H9 (cell line): ENCODE measurements at regions not wholly inside any gene's neighbourhood (a gene's known extent, or its start where the extent isn't known, plus 50 kb on each side); places are given as distances from the start of the nearest gene placed in this dataset.

Experiments used
- DNase-seq: peaks from one replicate; pipeline ENCODE4 v3.0.0-alpha.2; 2017
- H2AFZ ChIP-seq: one replicate; pipeline ENCODE4 v1.6.1; 2013; ENCODE audit warnings: mild to moderate bottlenecking, low read length, control low read depth, moderate library complexity
- H2AK5ac ChIP-seq: 2 replicates; pipeline ENCODE4 v1.6.1; 2013; ENCODE audit warnings: low read length, control low read depth, mixed read lengths; ENCODE audit not compliant: insufficient read length
- H2BK120ac ChIP-seq: one replicate; pipeline ENCODE4 v1.6.1; 2013; ENCODE audit warnings: low read depth, mild to moderate bottlenecking, low read length, control low read depth, inconsistent platforms; ENCODE audit not compliant: poor library complexity, severe bottlenecking
- H2BK12ac ChIP-seq: 2 replicates; pipeline ENCODE4 v1.6.1; 2013; ENCODE audit warnings: low read length, control low read depth, mixed read lengths, low read depth; ENCODE audit not compliant: insufficient read length
- H2BK15ac ChIP-seq: 2 replicates; pipeline ENCODE4 v1.6.1; 2013; ENCODE audit warnings: low read depth, low read length, control low read depth
- H2BK20ac ChIP-seq: one replicate; pipeline ENCODE4 v1.6.1; 2013; ENCODE audit warnings: low read depth, mild to moderate bottlenecking, low read length, control low read depth, inconsistent platforms; ENCODE audit not compliant: poor library complexity, severe bottlenecking
- H2BK5ac ChIP-seq: 2 replicates; pipeline ENCODE4 v1.6.1; 2013; ENCODE audit warnings: low read length, control low read depth, mixed read lengths; ENCODE audit not compliant: insufficient read length
- H3K14ac ChIP-seq: 2 replicates; pipeline ENCODE4 v1.6.1; 2013; ENCODE audit warnings: low read length, control low read depth; ENCODE audit not compliant: insufficient read depth
- H3K18ac ChIP-seq: 2 replicates; pipeline ENCODE4 v1.6.1; 2013; ENCODE audit warnings: low read depth, mild to moderate bottlenecking, mixed read lengths, low read length, control low read depth; ENCODE audit not compliant: insufficient read length
- H3K23ac ChIP-seq: 2 replicates; pipeline ENCODE4 v1.6.1; 2013; ENCODE audit warnings: low read length, control low read depth, mixed read lengths, low read depth; ENCODE audit not compliant: insufficient read length
- H3K23me2 ChIP-seq: 2 replicates; pipeline ENCODE4 v1.6.1; 2013; ENCODE audit warnings: low read depth, mild to moderate bottlenecking, mixed read lengths, low read length, control low read depth; ENCODE audit not compliant: insufficient read length, poor library complexity, severe bottlenecking
- H3K27ac ChIP-seq: 2 replicates; pipeline ENCODE4 v1.5.1; 2013; ENCODE audit warnings: low read length, control low read depth, mixed read lengths, low read depth; ENCODE audit not compliant: insufficient read length
- H3K27me3 ChIP-seq: 2 replicates; pipeline ENCODE4 v1.6.1; 2013; ENCODE audit warnings: low read length, control low read depth, inconsistent platforms; ENCODE audit not compliant: insufficient read depth
- H3K4ac ChIP-seq: 2 replicates; pipeline ENCODE4 v1.6.1; 2013; ENCODE audit warnings: low read depth, mild to moderate bottlenecking, control low read depth, inconsistent platforms, low read length, moderate library complexity
- H3K4me1 ChIP-seq: 2 replicates; pipeline ENCODE4 v1.6.1; 2013; ENCODE audit warnings: low read length, control low read depth, inconsistent platforms; ENCODE audit not compliant: insufficient read depth
- H3K4me2 ChIP-seq: 2 replicates; pipeline ENCODE4 v1.6.1; 2013; ENCODE audit warnings: low read length, control low read depth, mixed read lengths; ENCODE audit not compliant: insufficient read length, insufficient read depth
- H3K56ac ChIP-seq: 2 replicates; pipeline ENCODE4 v1.6.1; 2013; ENCODE audit warnings: low read depth, mild to moderate bottlenecking, mixed read lengths, low read length, control low read depth; ENCODE audit not compliant: insufficient read length
- H3K79me1 ChIP-seq: 2 replicates; pipeline ENCODE4 v1.6.1; 2013; ENCODE audit warnings: low read depth, mild to moderate bottlenecking, moderate library complexity, low read length, control low read depth, inconsistent platforms; ENCODE audit not compliant: insufficient read depth, poor library complexity, severe bottlenecking
- H3K79me2 ChIP-seq: 2 replicates; pipeline ENCODE4 v1.6.1; 2013; ENCODE audit warnings: low read length, control low read depth, inconsistent platforms; ENCODE audit not compliant: insufficient read depth
- H3K9ac ChIP-seq: 2 replicates; pipeline ENCODE4 v1.6.1; 2013; ENCODE audit warnings: low read length, control low read depth, mixed read lengths; ENCODE audit not compliant: insufficient read length; ENCODE audit errors: extremely low read depth
- H3K9me3 ChIP-seq: one replicate; pipeline ENCODE4 v1.6.1; 2013; ENCODE audit warnings: low read depth, low read length, inconsistent platforms; ENCODE audit not compliant: control insufficient read depth
- H3T11ph ChIP-seq: one replicate; pipeline ENCODE4 v1.6.1; 2013; ENCODE audit warnings: mild to moderate bottlenecking, low read length, control low read depth, inconsistent platforms
- H4K20me1 ChIP-seq: one replicate; pipeline ENCODE4 v1.6.1; 2013; ENCODE audit not compliant: control insufficient read depth, insufficient read length, insufficient read depth
- H4K5ac ChIP-seq: 2 replicates; pipeline ENCODE4 v1.6.1; 2013; ENCODE audit warnings: low read depth, mild to moderate bottlenecking, mixed read lengths, low read length, control low read depth; ENCODE audit not compliant: insufficient read length
- H4K8ac ChIP-seq: replicated peaks from 2 replicates; pipeline ENCODE4 v1.6.1; 2013; ENCODE audit warnings: low read length, control low read depth, mixed read lengths, low read depth; ENCODE audit not compliant: insufficient read length
- H4K91ac ChIP-seq: 2 replicates; pipeline ENCODE4 v1.6.1; 2013; ENCODE audit warnings: low read depth, mild to moderate bottlenecking, moderate library complexity, mixed read lengths, low read length, control low read depth; ENCODE audit not compliant: insufficient read length
- H3K27ac Mint-ChIP-seq, 3 experiments: 2 replicates in 2 of 3; 3 replicates in 1 of 3; pipeline ENCODE4 v1.8.0; 2020 to 2021; ENCODE audit warnings: mixed read lengths in 3 of 3, mild to moderate bottlenecking in 1 of 3, moderate library complexity in 1 of 3
- H3K27me3 Mint-ChIP-seq: 2 replicates; pipeline ENCODE4 v1.8.0; 2021; ENCODE audit warnings: low read depth, mild to moderate bottlenecking, moderate library complexity, mixed read lengths
- H3K36me3 Mint-ChIP-seq, 3 experiments: 2 replicates in 2 of 3; 3 replicates in 1 of 3; pipeline ENCODE4 v1.8.0; 2020 to 2021; ENCODE audit warnings: low read depth in 3 of 3, mixed read lengths in 3 of 3; ENCODE audit not compliant: insufficient read depth in 1 of 3
- H3K4me1 Mint-ChIP-seq, 2 experiments: 2 replicates each; pipeline ENCODE4 v1.8.0; 2020; ENCODE audit warnings: mixed read lengths in 2 of 2
- H3K4me3 Mint-ChIP-seq, 2 experiments: 2 replicates in 1 of 2; 3 replicates in 1 of 2; pipeline ENCODE4 v1.8.0; 2020 to 2021; ENCODE audit warnings: mild to moderate bottlenecking in 2 of 2, mixed read lengths in 2 of 2, moderate library complexity in 1 of 2
- H3K9me3 Mint-ChIP-seq, 2 experiments: 2 replicates in 1 of 2; 3 replicates in 1 of 2; pipeline ENCODE4 v1.8.0; 2020; ENCODE audit warnings: mild to moderate bottlenecking in 2 of 2, mixed read lengths in 2 of 2, moderate library complexity in 1 of 2
- WGBS: extraction: QIAGEN DNeasy Blood & Tissue Kit; methylation state at CpG from one replicate; pipeline ENCODE4 v1.1.7; 2013; ENCODE audit warnings: missing lambda C conversion rate, low lambda C conversion rate, mixed read lengths; ENCODE audit not compliant: insufficient read length; ENCODE audit errors: extremely low coverage; 5-methylcytosine and 5-hydroxymethylcytosine counted together
- TF ChIP-seq, protein P1 (sequence below): fragments of 200-600 bp; sonication (generic); conservative IDR thresholded peaks from 3 replicates; pipeline ENCODE4 v1.8.0; 2021; ENCODE audit warnings: antibody characterized with exemption, mild to moderate bottlenecking

DNA sequence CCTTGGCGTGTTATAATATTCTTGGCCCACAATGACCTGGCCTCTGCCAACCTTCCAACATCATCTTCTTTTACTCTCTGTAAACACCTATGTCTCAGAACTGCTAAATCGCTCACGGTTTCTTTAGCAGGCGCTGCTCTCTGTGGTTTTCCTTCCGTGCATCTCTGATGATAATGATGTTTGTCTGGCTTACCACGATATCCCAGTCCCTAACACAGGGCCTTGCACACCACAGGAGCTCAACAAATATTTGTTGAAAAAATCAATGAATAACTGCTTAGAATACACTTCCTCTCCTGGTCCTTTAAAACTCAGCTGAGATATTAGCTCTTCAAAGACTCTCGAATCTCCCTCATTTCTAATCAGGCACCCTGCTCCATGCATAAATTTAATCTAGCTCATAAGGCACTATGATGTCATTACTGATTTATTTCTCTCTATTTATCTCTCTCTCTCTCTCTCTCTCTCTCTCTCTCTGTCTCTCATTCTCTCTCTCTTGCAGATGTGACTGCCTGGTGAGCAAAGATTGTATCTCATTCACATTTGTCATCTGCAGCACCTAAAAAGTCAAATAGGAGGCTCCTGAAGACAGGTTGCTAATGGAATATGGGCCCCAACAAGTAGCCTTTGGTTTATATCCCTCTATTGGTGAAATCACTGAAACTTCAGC is 206.4 kb downstream of the NHLRC3 start:
- H3K79me1 ChIP-seq: no peaks in the 10 kb centered on the region
- no CpG with 5 or more reads among the region's 7 CpGs for WGBS
- no peak overlapping the region for H3K4me3 Mint-ChIP-seq

More for the DNA sequence above, 206.4 kb downstream of the NHLRC3 start:
- Histone ChIP-seq H2BK12ac (no peak overlapping the region), H3K4me2 (no peak overlapping the region), H4K8ac (no peak overlapping the region), H3K79me2 (no peaks in the 10 kb centered on the region), H4K20me1 (no peaks in the 10 kb centered on the region), H3K9ac (no peak overlapping the region), H2BK20ac (no peak overlapping the region), H2AFZ (no peak overlapping the region), H3K23ac (no peak overlapping the region), H3K9me3 (no peaks in the 10 kb centered on the region), H3K23me2 (no peaks in the 10 kb centered on the region), H3K4ac (no peak overlapping the region), H2AK5ac (no peak overlapping the region), H3K18ac (no peak overlapping the region), H3T11ph (no peak overlapping the region), H2BK120ac (no peak overlapping the region), H3K27me3 (no peaks in the 10 kb centered on the region), H3K27ac (no peak overlapping the region), H4K5ac (no peak overlapping the region), H3K56ac (no peak overlapping the region), H2BK5ac (no peak overlapping the region), H3K4me1 (no peaks in the 10 kb centered on the region), H4K91ac (no peak overlapping the region), H3K14ac (no peak overlapping the region), H2BK15ac (no peak overlapping the region)
- Mint-ChIP-seq H3K4me1 (no peaks in the 10 kb centered on the region), H3K27me3 (no peaks in the 10 kb centered on the region), H3K9me3 (no peaks in the 10 kb centered on the region; a peak in 1 of 5 replicates), H3K27ac (no peak overlapping the region; a peak in 1 of 7 replicates), H3K36me3 (no peaks in the 10 kb centered on the region)
- TF ChIP-seq, protein P1, sequence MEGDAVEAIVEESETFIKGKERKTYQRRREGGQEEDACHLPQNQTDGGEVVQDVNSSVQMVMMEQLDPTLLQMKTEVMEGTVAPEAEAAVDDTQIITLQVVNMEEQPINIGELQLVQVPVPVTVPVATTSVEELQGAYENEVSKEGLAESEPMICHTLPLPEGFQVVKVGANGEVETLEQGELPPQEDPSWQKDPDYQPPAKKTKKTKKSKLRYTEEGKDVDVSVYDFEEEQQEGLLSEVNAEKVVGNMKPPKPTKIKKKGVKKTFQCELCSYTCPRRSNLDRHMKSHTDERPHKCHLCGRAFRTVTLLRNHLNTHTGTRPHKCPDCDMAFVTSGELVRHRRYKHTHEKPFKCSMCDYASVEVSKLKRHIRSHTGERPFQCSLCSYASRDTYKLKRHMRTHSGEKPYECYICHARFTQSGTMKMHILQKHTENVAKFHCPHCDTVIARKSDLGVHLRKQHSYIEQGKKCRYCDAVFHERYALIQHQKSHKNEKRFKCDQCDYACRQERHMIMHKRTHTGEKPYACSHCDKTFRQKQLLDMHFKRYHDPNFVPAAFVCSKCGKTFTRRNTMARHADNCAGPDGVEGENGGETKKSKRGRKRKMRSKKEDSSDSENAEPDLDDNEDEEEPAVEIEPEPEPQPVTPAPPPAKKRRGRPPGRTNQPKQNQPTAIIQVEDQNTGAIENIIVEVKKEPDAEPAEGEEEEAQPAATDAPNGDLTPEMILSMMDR: no peak
- DNase-seq: no peak
